ENCODE measurements at regions not wholly inside any gene's neighbourhood (a gene's known extent, or its start where the extent isn't known, plus 50 kb on each side); places are given as distances from the start of the nearest gene placed in this dataset.

DNA sequence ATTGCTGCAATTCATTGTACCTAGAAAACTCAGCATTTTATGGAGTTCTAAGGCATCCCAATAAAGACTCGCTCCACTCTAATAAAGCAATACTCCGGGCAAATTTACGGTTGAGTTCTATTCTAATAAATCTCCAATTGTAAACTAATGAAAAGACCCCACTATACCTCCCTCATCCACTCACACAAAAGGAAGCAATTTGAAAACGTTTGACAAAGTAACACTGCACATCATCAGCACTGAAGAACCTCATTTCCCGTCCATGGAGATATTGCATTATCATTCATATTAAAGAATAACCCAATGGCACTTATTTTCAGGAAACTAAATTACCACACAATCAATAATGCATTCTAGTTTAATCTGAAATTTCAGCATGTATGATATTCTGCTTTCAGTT is 111.0 kb upstream of the LMO3 start:
- H3K4me3 ChIP-seq (ENCODE audit: low read depth, low read length, poor library complexity, severe bottlenecking): no peak overlapping the region
- H3K27me3 ChIP-seq (ENCODE audit: insufficient read depth, low read length): no peaks in the 10 kb centered on the region
- H3K4me1 ChIP-seq (ENCODE audit: insufficient read depth, low read length, severe bottlenecking): no peaks in the 10 kb centered on the region
- H3K9ac ChIP-seq (ENCODE audit: low read length): no peak overlapping the region
- TF ChIP-seq EZH2 (IDR thresholded peaks at IDR 0.05; ENCODE audit: borderline replicate concordance, low read length): no peak
- H3K36me3 ChIP-seq (ENCODE audit: insufficient read depth, low read length): no peaks in the 10 kb centered on the region
- no peak overlapping the region for H3K27ac ChIP-seq (ENCODE audit: low read depth, low read length, poor library complexity, severe bottlenecking)
- H3K4me2 ChIP-seq (ENCODE audit: low read length): no peak overlapping the region
- H3K9me3 ChIP-seq (ENCODE audit: low read length): no peaks in the 10 kb centered on the region
- no peaks in the 10 kb centered on the region for H4K20me1 ChIP-seq (ENCODE audit: insufficient read depth, low read length)
- no peaks in the 10 kb centered on the region for H3K9me2 ChIP-seq (ENCODE audit: low read depth, low read length)
- H3F3A ChIP-seq (ENCODE audit: insufficient read depth, low read length): no peaks in the 10 kb centered on the region
- H3K79me2 ChIP-seq (ENCODE audit: insufficient read depth, low read length): no peaks in the 10 kb centered on the region
- H2AFZ ChIP-seq (ENCODE audit: low read length): no peak overlapping the region

GRCh38 chr12:16692099-16692498 is 86.1 kb upstream of the LMO3 start:
- Histone ChIP-seq H3K4me2 (ENCODE audit: low read length) (no peak overlapping the region), H3K36me3 (ENCODE audit: insufficient read depth, low read length) (no peaks in the 10 kb centered on the region), H3K9me3 (ENCODE audit: low read length) (peaks cover 6% of the 10 kb centered on the region; the same call in 1 of the 2 replicates), H3K27ac (ENCODE audit: low read depth, low read length, poor library complexity, severe bottlenecking) (no peak overlapping the region), H3K9ac (ENCODE audit: low read length) (no peak overlapping the region), H3K4me3 (ENCODE audit: low read depth, low read length, poor library complexity, severe bottlenecking) (no peak overlapping the region), H3K9me2 (ENCODE audit: low read depth, low read length) (no peaks in the 10 kb centered on the region), H4K20me1 (ENCODE audit: insufficient read depth, low read length) (no peaks in the 10 kb centered on the region), H3K4me1 (ENCODE audit: insufficient read depth, low read length, severe bottlenecking) (no peaks in the 10 kb centered on the region), H3F3A (ENCODE audit: insufficient read depth, low read length) (no peaks in the 10 kb centered on the region), H3K79me2 (ENCODE audit: insufficient read depth, low read length) (no peaks in the 10 kb centered on the region), H2AFZ (ENCODE audit: low read length) (no peak overlapping the region), H3K27me3 (ENCODE audit: insufficient read depth, low read length) (no peaks in the 10 kb centered on the region)
- TF ChIP-seq EZH2 (IDR thresholded peaks at IDR 0.05; ENCODE audit: borderline replicate concordance, low read length) (no peak), CTCF (IDR thresholded peaks at IDR 0.05; ENCODE audit: low read length) (no peak)

GRCh38 chr12:16691624-16692023 is 85.7 kb upstream of the LMO3 start:
- no peak overlapping the region for H3K9ac ChIP-seq (ENCODE audit: low read length)
- no peak overlapping the region for H2AFZ ChIP-seq (ENCODE audit: low read length)
- H3K27ac ChIP-seq (ENCODE audit: low read depth, low read length, poor library complexity, severe bottlenecking): no peak overlapping the region
- no peaks in the 10 kb centered on the region for H3F3A ChIP-seq (ENCODE audit: insufficient read depth, low read length)
- TF ChIP-seq EZH2 (IDR thresholded peaks at IDR 0.05; ENCODE audit: borderline replicate concordance, low read length) (no peak), CTCF (IDR thresholded peaks at IDR 0.05; ENCODE audit: low read length) (no peak)
- no peaks in the 10 kb centered on the region for H3K36me3 ChIP-seq (ENCODE audit: insufficient read depth, low read length)
- H3K9me3 ChIP-seq (ENCODE audit: low read length): peaks cover 6% of the 10 kb centered on the region; the same call in 1 of the 2 replicates
- no peak overlapping the region for H3K4me2 ChIP-seq (ENCODE audit: low read length)
- no peaks in the 10 kb centered on the region for H3K9me2 ChIP-seq (ENCODE audit: low read depth, low read length)
- H3K4me3 ChIP-seq (ENCODE audit: low read depth, low read length, poor library complexity, severe bottlenecking): no peak overlapping the region
- no peaks in the 10 kb centered on the region for H3K27me3 ChIP-seq (ENCODE audit: insufficient read depth, low read length)
- H3K4me1 ChIP-seq (ENCODE audit: insufficient read depth, low read length, severe bottlenecking): no peaks in the 10 kb centered on the region
- H4K20me1 ChIP-seq (ENCODE audit: insufficient read depth, low read length): no peaks in the 10 kb centered on the region
- H3K79me2 ChIP-seq (ENCODE audit: insufficient read depth, low read length): no peaks in the 10 kb centered on the region

DNA sequence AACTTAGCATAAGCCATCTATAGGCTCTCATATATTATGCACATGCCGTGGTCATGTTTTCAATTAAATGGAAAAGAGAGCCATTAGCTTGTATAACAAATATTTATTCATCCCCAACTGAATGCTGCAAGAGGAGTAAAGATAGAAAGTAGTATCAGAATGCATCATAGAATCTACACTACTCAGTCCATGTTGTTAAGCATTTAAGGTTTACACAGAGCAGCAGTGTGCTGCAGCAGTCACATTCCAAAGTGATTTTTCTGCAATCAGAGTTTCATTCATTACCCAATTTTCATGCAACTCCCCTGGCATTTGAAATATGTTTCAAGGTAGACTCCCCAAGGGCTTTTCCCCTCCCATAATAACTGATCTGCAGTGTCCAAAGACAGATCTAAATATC is 82.2 kb upstream of the LMO3 start:
- Histone ChIP-seq H3K4me1 (ENCODE audit: insufficient read depth, low read length, severe bottlenecking) (no peaks in the 10 kb centered on the region), H4K20me1 (ENCODE audit: insufficient read depth, low read length) (no peaks in the 10 kb centered on the region), H2AFZ (ENCODE audit: low read length) (no peak overlapping the region), H3K36me3 (ENCODE audit: insufficient read depth, low read length) (no peaks in the 10 kb centered on the region), H3K4me3 (ENCODE audit: low read depth, low read length, poor library complexity, severe bottlenecking) (no peak overlapping the region), H3K79me2 (ENCODE audit: insufficient read depth, low read length) (no peaks in the 10 kb centered on the region), H3K9ac (ENCODE audit: low read length) (no peak overlapping the region), H3F3A (ENCODE audit: insufficient read depth, low read length) (no peaks in the 10 kb centered on the region), H3K4me2 (ENCODE audit: low read length) (no peak overlapping the region), H3K27ac (ENCODE audit: low read depth, low read length, poor library complexity, severe bottlenecking) (no peak overlapping the region), H3K9me2 (ENCODE audit: low read depth, low read length) (no peaks in the 10 kb centered on the region), H3K27me3 (ENCODE audit: insufficient read depth, low read length) (no peaks in the 10 kb centered on the region), H3K9me3 (ENCODE audit: low read length) (no peaks in the 10 kb centered on the region)
- TF ChIP-seq CTCF (IDR thresholded peaks at IDR 0.05; ENCODE audit: low read length): no peak
- TF ChIP-seq EZH2 (IDR thresholded peaks at IDR 0.05; ENCODE audit: borderline replicate concordance, low read length): no peak
